Ovary (tissue), 3 donors: ENCODE measurements at regions not wholly inside any gene's neighbourhood (a gene's known extent, or its start where the extent isn't known, plus 50 kb on each side); places are given as distances from the start of the nearest gene placed in this dataset.

Experiments
- EP300 ChIP-seq: sonication (generic); formaldehyde crosslinking; IDR thresholded peaks from one replicate; pipeline ENCODE4 v1.6.1; 2017; ENCODE audit warnings: antibody characterized with exemption
- POLR2A ChIP-seq: fragments of 450-650 bp; IDR thresholded peaks from one replicate; pipeline ENCODE4 v1.6.1; 2017; ENCODE audit warnings: antibody characterized with exemption, mild to moderate bottlenecking, moderate library complexity
- TF ChIP-seq, protein P1 (sequence below), 3 donors: fragments of 450-650 bp in 2 of 3; fragments of 200-600 bp in 1 of 3; IDR thresholded peaks; one replicate each; pipeline versions ENCODE4 v1.5.1 to v1.8.0; 2016 to 2022; ENCODE audit warnings: antibody characterized with exemption in 3 of 3, mild to moderate bottlenecking in 1 of 3
- donor health status: DM: no; HTN: no; CAD: no.

GRCh38 chr1:99557546-99558202 is 88.2 kb upstream of the PALMD start:
- TF ChIP-seq POLR2A (no peak), EP300 (no peak)
- TF ChIP-seq, protein P1, sequence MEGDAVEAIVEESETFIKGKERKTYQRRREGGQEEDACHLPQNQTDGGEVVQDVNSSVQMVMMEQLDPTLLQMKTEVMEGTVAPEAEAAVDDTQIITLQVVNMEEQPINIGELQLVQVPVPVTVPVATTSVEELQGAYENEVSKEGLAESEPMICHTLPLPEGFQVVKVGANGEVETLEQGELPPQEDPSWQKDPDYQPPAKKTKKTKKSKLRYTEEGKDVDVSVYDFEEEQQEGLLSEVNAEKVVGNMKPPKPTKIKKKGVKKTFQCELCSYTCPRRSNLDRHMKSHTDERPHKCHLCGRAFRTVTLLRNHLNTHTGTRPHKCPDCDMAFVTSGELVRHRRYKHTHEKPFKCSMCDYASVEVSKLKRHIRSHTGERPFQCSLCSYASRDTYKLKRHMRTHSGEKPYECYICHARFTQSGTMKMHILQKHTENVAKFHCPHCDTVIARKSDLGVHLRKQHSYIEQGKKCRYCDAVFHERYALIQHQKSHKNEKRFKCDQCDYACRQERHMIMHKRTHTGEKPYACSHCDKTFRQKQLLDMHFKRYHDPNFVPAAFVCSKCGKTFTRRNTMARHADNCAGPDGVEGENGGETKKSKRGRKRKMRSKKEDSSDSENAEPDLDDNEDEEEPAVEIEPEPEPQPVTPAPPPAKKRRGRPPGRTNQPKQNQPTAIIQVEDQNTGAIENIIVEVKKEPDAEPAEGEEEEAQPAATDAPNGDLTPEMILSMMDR (IDR thresholded peaks at IDR 0.05), result no peak
